ENCODE measurements at regions not wholly inside any gene's neighbourhood (a gene's known extent, or its start where the extent isn't known, plus 50 kb on each side); places are given as distances from the start of the nearest gene placed in this dataset.

DNA sequence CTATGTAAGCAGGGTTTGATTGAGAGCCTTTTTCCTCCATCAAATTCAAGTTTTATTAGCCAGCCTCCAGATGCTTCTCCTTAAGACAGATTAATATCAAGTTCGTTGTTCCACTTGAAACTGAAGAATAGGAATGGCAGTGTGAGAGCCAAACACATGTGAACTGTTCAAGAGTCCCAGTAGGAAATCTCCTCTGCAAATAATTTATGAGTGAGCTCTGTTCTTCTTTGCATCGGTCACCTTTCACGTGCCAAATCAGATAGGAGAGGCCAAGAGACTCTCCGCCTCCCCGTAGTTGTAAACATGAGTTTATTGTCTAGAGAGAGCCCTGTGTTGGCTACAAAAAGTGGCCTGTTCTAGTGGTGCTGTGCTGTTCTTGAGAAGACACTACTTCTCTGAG lies 372.1 kb upstream of the NR2F2 start:
- no peak for TF ChIP-seq TAF1 (IDR thresholded peaks at IDR 0.05; ENCODE audit: borderline replicate concordance, insufficient read depth, low read length)
- no peak for TF ChIP-seq POLR2AphosphoS5 (IDR thresholded peaks at IDR 0.05; ENCODE audit: low read depth, low read length)
- TF ChIP-seq, protein P1, sequence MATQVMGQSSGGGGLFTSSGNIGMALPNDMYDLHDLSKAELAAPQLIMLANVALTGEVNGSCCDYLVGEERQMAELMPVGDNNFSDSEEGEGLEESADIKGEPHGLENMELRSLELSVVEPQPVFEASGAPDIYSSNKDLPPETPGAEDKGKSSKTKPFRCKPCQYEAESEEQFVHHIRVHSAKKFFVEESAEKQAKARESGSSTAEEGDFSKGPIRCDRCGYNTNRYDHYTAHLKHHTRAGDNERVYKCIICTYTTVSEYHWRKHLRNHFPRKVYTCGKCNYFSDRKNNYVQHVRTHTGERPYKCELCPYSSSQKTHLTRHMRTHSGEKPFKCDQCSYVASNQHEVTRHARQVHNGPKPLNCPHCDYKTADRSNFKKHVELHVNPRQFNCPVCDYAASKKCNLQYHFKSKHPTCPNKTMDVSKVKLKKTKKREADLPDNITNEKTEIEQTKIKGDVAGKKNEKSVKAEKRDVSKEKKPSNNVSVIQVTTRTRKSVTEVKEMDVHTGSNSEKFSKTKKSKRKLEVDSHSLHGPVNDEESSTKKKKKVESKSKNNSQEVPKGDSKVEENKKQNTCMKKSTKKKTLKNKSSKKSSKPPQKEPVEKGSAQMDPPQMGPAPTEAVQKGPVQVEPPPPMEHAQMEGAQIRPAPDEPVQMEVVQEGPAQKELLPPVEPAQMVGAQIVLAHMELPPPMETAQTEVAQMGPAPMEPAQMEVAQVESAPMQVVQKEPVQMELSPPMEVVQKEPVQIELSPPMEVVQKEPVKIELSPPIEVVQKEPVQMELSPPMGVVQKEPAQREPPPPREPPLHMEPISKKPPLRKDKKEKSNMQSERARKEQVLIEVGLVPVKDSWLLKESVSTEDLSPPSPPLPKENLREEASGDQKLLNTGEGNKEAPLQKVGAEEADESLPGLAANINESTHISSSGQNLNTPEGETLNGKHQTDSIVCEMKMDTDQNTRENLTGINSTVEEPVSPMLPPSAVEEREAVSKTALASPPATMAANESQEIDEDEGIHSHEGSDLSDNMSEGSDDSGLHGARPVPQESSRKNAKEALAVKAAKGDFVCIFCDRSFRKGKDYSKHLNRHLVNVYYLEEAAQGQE (IDR thresholded peaks at IDR 0.05; ENCODE audit: insufficient read depth in 1 of 2, low read depth in 2 of 2, low read length in 2 of 2), result no peak
- TF ChIP-seq SIN3A (IDR thresholded peaks at IDR 0.05; ENCODE audit: borderline replicate concordance, insufficient read depth, low read length), result no peak

Measured in PFSK-1 (cell line).